ENCODE measurements at regions not wholly inside any gene's neighbourhood (a gene's known extent, or its start where the extent isn't known, plus 50 kb on each side); places are given as distances from the start of the nearest gene placed in this dataset.

GRCh38 chr2:40625849-40626248 lies 174.0 kb upstream of the SLC8A1 start:
- Histone ChIP-seq H3K4me3 (no peak overlapping the region), H3K36me3 (no peaks in the 10 kb centered on the region), H3K27ac (no peak overlapping the region), H3K9me3 (no peaks in the 10 kb centered on the region), H3K4me1 (no peaks in the 10 kb centered on the region), H3K27me3 (no peaks in the 10 kb centered on the region)
- no peak for DNase-seq
- intact Hi-C loops (cut with DNase I; ENCODE audit: low total_unique reads), result no loop called here
- TF ChIP-seq CTCF (IDR thresholded peaks at IDR 0.05) (no peak), POLR2A (IDR thresholded peaks at IDR 0.05) (no peak)

- no peak overlapping the region for H3K27ac ChIP-seq
- no peak for DNase-seq
- H3K4me1 ChIP-seq, result no peaks in the 10 kb centered on the region
- TF ChIP-seq CTCF (IDR thresholded peaks at IDR 0.05) (no peak), POLR2A (IDR thresholded peaks at IDR 0.05) (no peak)
- no peaks in the 10 kb centered on the region for H3K36me3 ChIP-seq
- no peaks in the 10 kb centered on the region for H3K9me3 ChIP-seq
- intact Hi-C loops (cut with DNase I; ENCODE audit: low total_unique reads), result no loop called here
- H3K27me3 ChIP-seq, result no peaks in the 10 kb centered on the region
- no peak overlapping the region for H3K4me3 ChIP-seq
Observed at GRCh38 chr2:40628556-40628955, 176.7 kb upstream of the SLC8A1 start.

DNA sequence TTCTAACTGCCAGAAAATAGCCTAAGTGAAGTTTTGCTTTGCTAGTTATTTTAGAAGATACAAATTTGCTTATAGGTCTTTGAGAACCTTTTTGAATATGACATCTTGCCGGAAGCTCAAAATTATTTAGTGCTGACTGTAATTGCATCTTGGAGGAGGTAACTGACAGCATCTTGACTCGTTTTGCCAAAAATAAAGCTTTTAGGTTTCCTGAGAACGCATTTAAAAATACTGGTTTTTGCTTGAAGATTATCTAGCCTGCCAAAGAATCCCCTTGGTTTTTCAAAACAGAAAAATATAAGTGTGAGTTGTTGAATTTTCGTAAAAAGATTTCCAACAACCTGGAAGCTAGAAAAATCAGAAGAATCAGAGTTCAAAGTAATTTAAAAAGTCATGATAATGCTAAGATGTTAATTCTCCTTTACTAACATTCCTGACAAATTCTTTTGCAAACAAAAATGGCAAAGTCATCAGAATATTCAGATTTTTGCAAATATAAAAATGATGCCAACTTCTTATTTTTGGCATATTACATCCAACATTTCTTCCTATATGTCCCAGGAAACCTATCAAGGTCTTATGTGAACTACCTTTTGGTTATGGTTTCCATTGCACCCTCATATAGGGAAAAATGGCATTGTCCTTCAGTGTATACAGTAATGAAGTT lies 178.0 kb upstream of the SLC8A1 start:
- no peak overlapping the region for H3K27ac ChIP-seq
- TF ChIP-seq CTCF (IDR thresholded peaks at IDR 0.05) (no peak), POLR2A (IDR thresholded peaks at IDR 0.05) (no peak)
- H3K4me3 ChIP-seq, result no peak overlapping the region
- intact Hi-C loops (cut with DNase I; ENCODE audit: low total_unique reads), result no loop called here
- H3K36me3 ChIP-seq, result no peaks in the 10 kb centered on the region
- no peak for DNase-seq
- H3K27me3 ChIP-seq, result no peaks in the 10 kb centered on the region
- H3K9me3 ChIP-seq, result no peaks in the 10 kb centered on the region
- no peaks in the 10 kb centered on the region for H3K4me1 ChIP-seq

DNA sequence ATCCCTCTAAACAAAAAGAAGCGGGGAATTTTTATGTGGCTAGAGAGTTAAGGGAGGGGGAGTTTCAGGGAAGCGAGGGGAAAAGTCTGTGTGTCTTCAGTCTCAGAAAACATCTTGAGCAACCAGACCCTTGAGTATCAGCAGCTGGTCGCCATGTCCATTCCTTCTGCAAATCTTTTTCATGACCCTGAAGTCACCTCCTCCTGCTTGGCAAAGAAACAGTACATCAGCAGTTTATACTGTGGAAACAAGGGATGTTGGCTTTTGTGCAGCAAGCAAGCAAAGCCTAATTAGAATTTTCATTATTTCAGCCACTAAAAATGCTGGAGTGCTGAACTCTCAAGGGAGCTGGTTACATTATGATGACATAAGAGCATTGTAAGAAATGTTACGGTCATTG lies 187.4 kb upstream of the SLC8A1 start:
- no peaks in the 10 kb centered on the region for H3K27me3 ChIP-seq
- H3K4me1 ChIP-seq, result no peaks in the 10 kb centered on the region
- no peak overlapping the region for H3K4me3 ChIP-seq
- H3K9me3 ChIP-seq, result no peaks in the 10 kb centered on the region
- H3K36me3 ChIP-seq, result no peaks in the 10 kb centered on the region
- intact Hi-C loops (cut with DNase I; ENCODE audit: low total_unique reads), result no loop called here
- peak overlapping the region; percentile 26 to 52 for H3K27ac ChIP-seq
- TF ChIP-seq POLR2A (IDR thresholded peaks at IDR 0.05), result no peak
- TF ChIP-seq CTCF (IDR thresholded peaks at IDR 0.05), result no peak
- DNase-seq, result peak; percentile 47 to 73

DNA sequence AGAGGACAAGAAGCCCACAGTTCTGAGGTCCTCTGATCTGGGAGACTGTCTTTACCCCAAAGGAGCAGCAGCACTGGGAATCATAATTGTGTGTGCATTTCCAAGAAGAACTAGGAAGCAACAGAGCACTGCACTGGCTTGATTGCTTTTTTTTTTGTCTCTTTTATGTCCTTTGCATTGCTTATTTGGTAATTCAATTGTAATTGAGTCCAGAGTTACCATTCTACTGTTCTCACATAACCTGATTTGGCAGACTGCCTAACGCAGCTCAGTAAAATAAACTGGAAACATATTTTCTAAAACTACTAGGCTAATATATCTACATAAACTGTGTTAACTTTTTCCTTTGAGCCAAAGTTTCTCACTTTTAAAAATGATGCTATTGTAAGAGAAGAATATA lies 190.3 kb upstream of the SLC8A1 start:
- TF ChIP-seq POLR2A (IDR thresholded peaks at IDR 0.05), result no peak
- no peak for TF ChIP-seq CTCF (IDR thresholded peaks at IDR 0.05)
- Histone ChIP-seq H3K4me1 (no peaks in the 10 kb centered on the region), H3K27me3 (no peaks in the 10 kb centered on the region), H3K4me3 (no peak overlapping the region), H3K27ac (no peak overlapping the region), H3K36me3 (no peaks in the 10 kb centered on the region), H3K9me3 (no peaks in the 10 kb centered on the region)
- DNase-seq, result no peak
- intact Hi-C loops (cut with DNase I; ENCODE audit: low total_unique reads), result no loop called here

Data from uterus (tissue), 3 donors.